Activated naive CD4-positive, alpha-beta T cell treated with anti-CD3 and anti-CD28 coated beads, Interleukin-2, amount 50 U/mL, for 72 hours (primary cell): ENCODE measurements at regions not wholly inside any gene's neighbourhood (a gene's known extent, or its start where the extent isn't known, plus 50 kb on each side); places are given as distances from the start of the nearest gene placed in this dataset.
"Not testable (repeated sequence)": the region's sequence is repeated elsewhere in the genome, so short reads cannot be mapped to it uniquely, and the experiment has no call there.

Experiments used
- ATAC-seq, 2 donors: fragments of 150-1000 bp; cut with Tn5 transposase; 2 replicates each; pipeline ENCODE4 v1.10.0; 2021; ENCODE audit warnings: mild to moderate bottlenecking in 2 of 2, moderate library complexity in 2 of 2
- DNase-seq, 2 donors: peaks; one replicate each; pipeline ENCODE4 v3.0.0; 2021 to 2022; ENCODE audit warnings: low spot score in 2 of 2
- H3K27ac Mint-ChIP-seq, 2 donors: one replicate each; pipeline ENCODE4 v1.8.0; 2022; ENCODE audit warnings: mild to moderate bottlenecking in 2 of 2, mixed read lengths in 2 of 2
- H3K36me3 Mint-ChIP-seq, 2 donors: one replicate each; pipeline ENCODE4 v1.8.0; 2022; ENCODE audit warnings: mixed read lengths in 2 of 2
- H3K9me3 Mint-ChIP-seq, 2 donors: one replicate each; pipeline ENCODE4 v1.8.0; 2022; ENCODE audit warnings: mixed read lengths in 2 of 2

DNA sequence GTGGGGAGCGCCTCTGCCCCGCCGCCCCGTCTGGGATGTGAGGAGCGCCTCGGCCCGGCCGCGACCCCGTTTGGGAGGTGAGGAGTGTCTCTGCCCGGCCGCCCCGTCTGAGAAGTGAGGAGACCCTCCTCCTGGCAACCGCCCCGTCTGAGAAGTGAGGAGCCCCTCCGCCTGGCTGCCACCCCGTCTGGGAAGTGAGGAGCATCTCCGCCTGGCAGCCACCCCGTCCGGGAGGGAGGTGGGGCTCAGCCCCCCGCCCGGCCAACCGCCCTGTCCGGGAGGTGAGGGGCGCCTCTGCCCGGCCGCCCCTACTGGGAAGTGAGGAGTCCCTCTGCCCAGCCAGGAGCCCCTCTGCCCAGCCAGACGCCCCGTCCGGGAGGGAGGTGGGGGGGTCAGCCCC is 61.8 kb upstream of the SVIL start:
- ATAC-seq, H3K36me3 Mint-ChIP-seq, H3K9me3 Mint-ChIP-seq, H3K27ac Mint-ChIP-seq, DNase-seq: not testable (repeated sequence)

GRCh38 chr10:29694121-29694520 is 59.4 kb upstream of the SVIL start:
- H3K27ac Mint-ChIP-seq, result no peak overlapping the region
- peaks cover 0 to 5% of the 10 kb centered on the region in 2 donors for H3K36me3 Mint-ChIP-seq
- H3K9me3 Mint-ChIP-seq, result no peaks in the 10 kb centered on the region
- ATAC-seq (no peak), DNase-seq (no peak)

DNA sequence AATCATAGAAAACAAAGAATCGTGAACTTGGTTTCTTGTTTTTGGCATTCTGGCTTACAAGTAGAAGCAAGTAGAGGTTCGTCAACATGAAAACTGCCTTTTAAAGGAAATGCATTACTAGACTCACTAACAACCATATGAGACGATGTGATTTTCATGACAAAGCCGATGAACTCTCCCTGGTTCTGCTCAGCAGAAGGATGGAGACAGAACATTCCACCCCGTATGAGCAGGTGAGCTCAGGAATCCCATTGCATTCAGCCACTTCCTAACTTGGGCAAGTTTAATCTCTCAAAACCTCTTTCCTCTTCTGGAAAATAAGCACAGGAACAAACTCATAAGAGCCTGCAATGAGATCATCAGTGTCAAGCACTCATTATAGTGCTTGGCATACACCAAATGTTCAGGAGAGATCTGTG is 57.4 kb upstream of the SVIL start:
- H3K36me3 Mint-ChIP-seq, result peaks cover 4 to 9% of the 10 kb centered on the region in 2 donors
- ATAC-seq, result no peak
- H3K27ac Mint-ChIP-seq, result no peak overlapping the region
- no peak for DNase-seq
- H3K9me3 Mint-ChIP-seq, result no peaks in the 10 kb centered on the region

- no peaks in the 10 kb centered on the region for H3K9me3 Mint-ChIP-seq
- no peak for DNase-seq
Measured at GRCh38 chr10:29691564-29692072, 56.8 kb upstream of the SVIL start.

GRCh38 chr10:29689001-29689400 is 54.2 kb upstream of the SVIL start:
- no peaks in the 10 kb centered on the region for H3K9me3 Mint-ChIP-seq
- H3K36me3 Mint-ChIP-seq, result peaks cover 26 to 28% of the 10 kb centered on the region in 2 donors
- no peak overlapping the region for H3K27ac Mint-ChIP-seq
- DNase-seq, result no peak
- ATAC-seq, result peak; percentile 98 to 99

More at GRCh38 chr10:29691564-29692072, 56.8 kb upstream of the SVIL start:
- Mint-ChIP-seq H3K27ac (no peak overlapping the region), H3K36me3 (peaks cover 9 to 14% of the 10 kb centered on the region in 2 donors)
- ATAC-seq, result no peak

DNA sequence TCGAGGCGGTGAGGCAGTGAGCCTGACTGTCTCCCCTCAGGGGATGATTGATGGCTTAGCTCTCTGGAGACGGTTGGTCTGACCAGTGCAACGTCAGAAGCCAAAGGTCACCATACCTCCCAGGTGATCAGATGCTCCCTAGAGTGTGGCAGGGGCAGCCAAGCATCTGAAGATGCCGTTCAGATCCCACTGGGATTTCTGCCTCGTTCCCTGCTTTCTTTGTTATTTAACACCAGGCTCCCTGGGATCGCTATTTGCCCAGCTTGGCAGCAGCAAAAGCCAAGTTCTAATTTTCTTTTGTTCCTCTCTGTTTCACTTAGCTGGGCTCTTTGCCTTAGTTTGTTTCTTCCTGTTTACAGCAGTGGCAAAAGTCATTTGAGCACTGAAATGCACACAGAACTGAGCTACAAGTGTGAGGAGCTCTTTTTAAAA is 53.5 kb upstream of the SVIL start:
- Mint-ChIP-seq H3K36me3 (peaks cover 32 to 36% of the 10 kb centered on the region in 2 donors), H3K27ac (no peak overlapping the region), H3K9me3 (no peaks in the 10 kb centered on the region)
- DNase-seq, result no peak
- ATAC-seq, result no peak

DNA sequence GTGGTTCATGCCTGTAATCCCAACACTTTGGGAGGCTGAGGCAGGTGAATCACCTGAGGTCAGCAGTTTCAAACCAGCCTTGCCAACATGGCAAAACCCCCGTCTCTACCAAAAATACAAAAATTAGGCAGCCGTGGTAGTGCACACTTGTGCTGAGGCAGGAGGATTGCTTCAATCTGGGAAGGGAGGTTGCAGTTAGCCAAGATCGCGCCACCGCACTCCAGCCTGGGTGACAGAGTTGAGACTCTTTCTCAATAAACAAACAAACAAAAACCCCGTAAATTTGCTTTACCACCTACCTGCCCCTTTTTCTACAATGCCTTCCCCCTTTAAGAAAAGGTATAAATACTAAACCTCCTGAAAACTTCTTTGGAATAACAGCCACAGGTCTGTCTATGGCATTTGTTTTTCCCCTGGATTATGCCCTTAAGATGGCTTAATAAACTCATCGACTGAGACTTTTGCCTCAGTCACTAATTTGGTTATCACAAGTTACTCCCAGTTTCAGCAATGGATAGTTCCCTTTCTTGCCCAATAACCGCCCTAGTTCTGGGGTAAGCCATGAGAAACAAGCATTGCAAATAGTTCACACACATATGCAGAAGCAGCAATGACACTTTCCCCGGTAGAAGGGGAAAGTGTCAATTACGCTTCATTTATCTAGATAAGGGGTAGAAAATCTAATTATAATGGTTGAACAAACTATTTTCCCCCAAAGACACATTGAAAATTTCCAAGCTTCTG is 52.8 kb upstream of the SVIL start:
- no peak overlapping the region for H3K27ac Mint-ChIP-seq
- ATAC-seq (no peak), DNase-seq (no peak)
- H3K36me3 Mint-ChIP-seq, result peaks cover 32 to 42% of the 10 kb centered on the region in 2 donors
- peaks cover 0 to 5% of the 10 kb centered on the region in 2 donors for H3K9me3 Mint-ChIP-seq

DNA sequence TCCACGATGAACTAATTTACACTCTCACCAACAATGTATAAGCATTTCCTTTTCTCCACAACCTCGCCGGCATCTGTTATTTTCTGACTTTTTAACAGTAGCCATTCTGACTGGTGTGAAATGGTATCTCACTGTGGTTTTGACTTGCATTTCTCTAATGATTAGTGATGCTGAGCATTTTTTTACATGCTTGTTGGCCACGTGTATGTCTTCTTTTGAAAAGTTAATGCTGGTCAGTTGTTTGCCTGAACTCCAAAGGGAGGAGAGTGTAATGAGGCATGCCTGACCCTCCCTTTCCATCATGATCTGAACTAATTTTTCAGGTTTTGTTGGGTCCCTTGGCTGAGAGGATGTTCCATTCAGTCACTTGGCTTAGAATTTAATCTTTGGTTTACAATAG is 50.7 kb upstream of the SVIL start:
- Mint-ChIP-seq H3K27ac (no peak overlapping the region), H3K9me3 (peaks cover 3 to 19% of the 10 kb centered on the region in 2 donors), H3K36me3 (peaks cover 31 to 57% of the 10 kb centered on the region in 2 donors)
- ATAC-seq (no peak), DNase-seq (no peak)
